Hepatocyte (in vitro differentiated cells): ENCODE measurements at regions not wholly inside any gene's neighbourhood (a gene's known extent, or its start where the extent isn't known, plus 50 kb on each side); places are given as distances from the start of the nearest gene placed in this dataset.

Experiments
- DNase-seq: peaks from one replicate; pipeline ENCODE4 v3.0.0-alpha.2; 2016; ENCODE audit warnings: low spot score
- H2AFZ ChIP-seq: fragments of 200-600 bp; sonication (generic); 2 replicates; pipeline ENCODE4 v1.6.0; 2016; ENCODE audit warnings: antibody characterized with exemption, mild to moderate bottlenecking
- H3K27ac ChIP-seq: fragments of 200-600 bp; sonication (generic); 2 replicates; pipeline ENCODE4 v1.5.1; 2016; ENCODE audit warnings: mild to moderate bottlenecking
- H3K27me3 ChIP-seq: fragments of 200-600 bp; sonication (generic); 2 replicates; pipeline ENCODE4 v1.6.1; 2016
- H3K36me3 ChIP-seq: fragments of 200-600 bp; sonication (generic); replicated peaks from 2 replicates; pipeline ENCODE4 v1.5.1; 2016; ENCODE audit warnings: low read depth; ENCODE audit not compliant: insufficient read depth
- H3K4me1 ChIP-seq: fragments of 200-600 bp; sonication (generic); 2 replicates; pipeline ENCODE4 v1.5.1; 2016; ENCODE audit warnings: mild to moderate bottlenecking, moderate library complexity; ENCODE audit not compliant: insufficient read depth
- H3K4me2 ChIP-seq: fragments of 200-600 bp; sonication (generic); 2 replicates; pipeline ENCODE4 v1.6.0; 2016
- H3K4me3 ChIP-seq: fragments of 200-600 bp; sonication (generic); 2 replicates; pipeline ENCODE4 v1.5.1; 2016; ENCODE audit warnings: mild to moderate bottlenecking
- H3K79me2 ChIP-seq: fragments of 200-600 bp; sonication (generic); 2 replicates; pipeline ENCODE4 v1.6.0; 2017; ENCODE audit warnings: mild to moderate bottlenecking
- H3K9me2 ChIP-seq: fragments of 200-600 bp; sonication (generic); replicated peaks from 2 replicates; pipeline ENCODE4 v1.6.0; 2017; ENCODE audit warnings: mild to moderate bottlenecking; ENCODE audit not compliant: insufficient read depth
- H3K9me3 ChIP-seq: fragments of 200-600 bp; sonication (generic); 2 replicates; pipeline ENCODE4 v1.5.1; 2016; ENCODE audit warnings: low read depth, mild to moderate bottlenecking
- H4K20me1 ChIP-seq: fragments of 200-600 bp; sonication (generic); 2 replicates; pipeline ENCODE4 v1.6.0; 2016; ENCODE audit warnings: mild to moderate bottlenecking; ENCODE audit not compliant: insufficient read depth, poor library complexity, severe bottlenecking
- EZH2 ChIP-seq: fragments of 200-600 bp; sonication (generic); IDR thresholded peaks from 2 replicates; pipeline ENCODE4 v1.6.1; 2016; ENCODE audit warnings: antibody characterized with exemption, mild to moderate bottlenecking, borderline replicate concordance
- EZH2phosphoT487 ChIP-seq: fragments of 200-600 bp; sonication (generic); IDR thresholded peaks from one replicate; pipeline ENCODE4 v1.6.1; 2018; ENCODE audit warnings: antibody characterized with exemption, mild to moderate bottlenecking, low read depth, moderate library complexity; ENCODE audit not compliant: unreplicated experiment, severe bottlenecking
- WGBS: methylation state at CpG from one replicate; pipeline ENCODE4 v1.1.6; 2016; ENCODE audit warnings: low lambda C conversion rate; ENCODE audit errors: missing lambda C conversion rate; 5-methylcytosine and 5-hydroxymethylcytosine counted together
- TF ChIP-seq, protein P1 (sequence below): fragments of 200-600 bp; sonication (generic); IDR thresholded peaks from 2 replicates; pipeline ENCODE4 v1.5.1; 2016; ENCODE audit warnings: antibody characterized with exemption, mild to moderate bottlenecking; ENCODE audit not compliant: poor library complexity

DNA sequence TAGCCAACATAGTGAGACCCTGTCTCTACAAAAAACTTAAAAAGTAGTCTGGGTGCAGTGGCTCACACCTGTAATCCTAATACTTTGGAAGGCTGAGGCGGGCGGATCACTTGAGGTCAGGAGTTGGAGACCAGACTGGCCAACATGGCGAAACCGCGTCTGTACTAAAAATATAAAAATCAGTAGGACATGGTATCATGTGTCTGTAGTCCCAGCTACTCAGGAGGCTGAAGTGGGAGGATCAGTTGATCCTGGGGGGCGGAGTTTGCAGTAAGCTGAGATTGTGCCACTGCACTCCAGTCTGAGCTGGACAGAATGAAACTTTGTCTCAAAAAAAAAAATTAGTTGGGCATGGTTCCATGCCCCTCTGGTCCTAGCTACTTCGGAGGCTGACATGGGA lies 57.9 kb upstream of the MIER3 start:
- Histone ChIP-seq H3K9me2 (no peaks in the 10 kb centered on the region), H3K79me2 (no peaks in the 10 kb centered on the region), H4K20me1 (no peaks in the 10 kb centered on the region), H3K4me1 (no peaks in the 10 kb centered on the region), H3K4me2 (no peak overlapping the region), H3K4me3 (no peak overlapping the region), H2AFZ (no peak overlapping the region), H3K9me3 (no peaks in the 10 kb centered on the region), H3K27ac (no peak overlapping the region), H3K27me3 (no peaks in the 10 kb centered on the region), H3K36me3 (no peaks in the 10 kb centered on the region)
- TF ChIP-seq, protein P1, sequence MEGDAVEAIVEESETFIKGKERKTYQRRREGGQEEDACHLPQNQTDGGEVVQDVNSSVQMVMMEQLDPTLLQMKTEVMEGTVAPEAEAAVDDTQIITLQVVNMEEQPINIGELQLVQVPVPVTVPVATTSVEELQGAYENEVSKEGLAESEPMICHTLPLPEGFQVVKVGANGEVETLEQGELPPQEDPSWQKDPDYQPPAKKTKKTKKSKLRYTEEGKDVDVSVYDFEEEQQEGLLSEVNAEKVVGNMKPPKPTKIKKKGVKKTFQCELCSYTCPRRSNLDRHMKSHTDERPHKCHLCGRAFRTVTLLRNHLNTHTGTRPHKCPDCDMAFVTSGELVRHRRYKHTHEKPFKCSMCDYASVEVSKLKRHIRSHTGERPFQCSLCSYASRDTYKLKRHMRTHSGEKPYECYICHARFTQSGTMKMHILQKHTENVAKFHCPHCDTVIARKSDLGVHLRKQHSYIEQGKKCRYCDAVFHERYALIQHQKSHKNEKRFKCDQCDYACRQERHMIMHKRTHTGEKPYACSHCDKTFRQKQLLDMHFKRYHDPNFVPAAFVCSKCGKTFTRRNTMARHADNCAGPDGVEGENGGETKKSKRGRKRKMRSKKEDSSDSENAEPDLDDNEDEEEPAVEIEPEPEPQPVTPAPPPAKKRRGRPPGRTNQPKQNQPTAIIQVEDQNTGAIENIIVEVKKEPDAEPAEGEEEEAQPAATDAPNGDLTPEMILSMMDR = no peak
- WGBS = 97% methylated on average over 7 of the region's 7 CpGs
- no peak for DNase-seq

DNA sequence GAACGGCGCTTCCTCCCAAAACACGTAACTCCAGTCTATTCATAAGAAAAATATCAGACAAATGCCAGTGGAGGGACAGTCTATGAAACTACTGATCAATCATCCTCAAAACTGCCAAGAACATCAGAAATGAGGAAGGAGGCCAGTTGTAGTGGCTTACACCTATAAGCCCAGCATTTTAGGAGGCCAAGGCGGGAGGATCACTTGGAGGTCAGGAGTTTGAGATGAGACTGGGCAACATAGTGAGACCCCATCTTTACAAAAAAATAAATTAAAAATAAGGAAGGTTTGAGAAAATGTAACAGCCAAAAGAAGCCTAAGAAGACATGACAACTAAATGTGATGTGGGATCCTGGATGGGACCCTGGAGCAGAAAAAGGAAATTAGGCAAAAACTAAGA lies 58.9 kb upstream of the MIER3 start:
- WGBS = 85% methylated on average over 4 of the region's 4 CpGs

DNA sequence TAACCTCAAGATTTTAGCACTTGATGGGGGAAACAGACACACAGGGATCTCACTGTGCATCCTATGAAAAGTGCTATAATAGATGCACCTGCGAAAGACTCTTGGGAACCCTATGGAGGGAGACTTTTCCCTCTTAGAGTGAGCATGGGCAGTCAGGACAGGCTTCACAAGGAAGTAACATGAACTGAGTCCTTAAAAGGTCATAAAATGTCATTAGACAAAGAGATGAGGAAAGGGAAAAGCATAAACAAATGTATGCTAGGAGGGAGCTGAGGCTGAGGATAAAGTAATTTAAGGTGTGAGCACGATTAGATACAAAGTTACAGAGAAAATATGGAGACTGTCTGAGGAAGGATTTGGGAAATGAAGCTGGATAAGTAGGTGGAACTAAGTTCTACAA lies 60.6 kb upstream of the MIER3 start:
- Histone ChIP-seq H3K27me3 (no peaks in the 10 kb centered on the region), H3K36me3 (no peaks in the 10 kb centered on the region), H2AFZ (no peak overlapping the region), H4K20me1 (no peaks in the 10 kb centered on the region), H3K9me2 (no peaks in the 10 kb centered on the region), H3K4me3 (no peak overlapping the region), H3K4me2 (no peak overlapping the region), H3K4me1 (no peaks in the 10 kb centered on the region), H3K27ac (no peak overlapping the region), H3K79me2 (no peaks in the 10 kb centered on the region), H3K9me3 (no peaks in the 10 kb centered on the region)
- TF ChIP-seq EZH2 = no peak
- TF ChIP-seq, protein P1 = no peak
- no peak for TF ChIP-seq EZH2phosphoT487
- WGBS = 94% methylated on average over 2 of the region's 2 CpGs
- no peak for DNase-seq

More for the DNA sequence above, 58.9 kb upstream of the MIER3 start:
- no peaks in the 10 kb centered on the region for H3K79me2 ChIP-seq
- H3K27ac ChIP-seq = no peak overlapping the region
- no peak overlapping the region for H3K4me3 ChIP-seq
- H3K36me3 ChIP-seq = no peaks in the 10 kb centered on the region
- no peaks in the 10 kb centered on the region for H3K9me2 ChIP-seq
- no peak overlapping the region for H2AFZ ChIP-seq
- no peaks in the 10 kb centered on the region for H4K20me1 ChIP-seq
- H3K4me1 ChIP-seq = no peaks in the 10 kb centered on the region
- TF ChIP-seq, protein P1 = no peak
- TF ChIP-seq EZH2 = no peak
- no peaks in the 10 kb centered on the region for H3K9me3 ChIP-seq
- no peak overlapping the region for H3K4me2 ChIP-seq
- no peaks in the 10 kb centered on the region for H3K27me3 ChIP-seq
- no peak for DNase-seq

DNA sequence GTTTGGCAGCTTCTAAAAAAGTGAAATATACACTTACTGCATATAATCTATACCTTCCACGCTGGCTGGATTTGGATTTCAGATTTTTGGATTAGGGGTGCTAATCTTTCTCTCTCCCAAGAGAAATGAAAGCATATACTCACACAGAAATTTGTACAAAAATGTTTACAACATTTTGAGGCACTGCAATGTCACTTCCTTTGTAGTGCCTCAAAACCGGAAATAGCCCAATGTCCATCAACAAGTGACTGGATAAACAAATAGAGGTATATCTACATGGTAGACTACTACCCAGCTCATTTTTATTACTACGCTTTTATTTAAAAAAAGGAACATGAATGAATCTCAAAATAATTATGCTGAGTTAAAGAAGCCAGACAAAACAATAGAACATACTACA lies 74.0 kb upstream of the MIER3 start:
- Histone ChIP-seq H3K27me3 (no peaks in the 10 kb centered on the region), H2AFZ (no peak overlapping the region), H4K20me1 (no peaks in the 10 kb centered on the region), H3K4me3 (no peak overlapping the region), H3K4me1 (no peaks in the 10 kb centered on the region), H3K9me3 (no peaks in the 10 kb centered on the region), H3K9me2 (no peaks in the 10 kb centered on the region), H3K4me2 (no peak overlapping the region), H3K36me3 (no peaks in the 10 kb centered on the region), H3K27ac (no peak overlapping the region), H3K79me2 (no peaks in the 10 kb centered on the region)
- 94% methylated on average over 3 of the region's 3 CpGs for WGBS
- TF ChIP-seq, protein P1 = no peak
- TF ChIP-seq EZH2 = no peak
- no peak for DNase-seq
